ENCODE measurements at regions not wholly inside any gene's neighbourhood (a gene's known extent, or its start where the extent isn't known, plus 50 kb on each side); places are given as distances from the start of the nearest gene placed in this dataset.

DNA sequence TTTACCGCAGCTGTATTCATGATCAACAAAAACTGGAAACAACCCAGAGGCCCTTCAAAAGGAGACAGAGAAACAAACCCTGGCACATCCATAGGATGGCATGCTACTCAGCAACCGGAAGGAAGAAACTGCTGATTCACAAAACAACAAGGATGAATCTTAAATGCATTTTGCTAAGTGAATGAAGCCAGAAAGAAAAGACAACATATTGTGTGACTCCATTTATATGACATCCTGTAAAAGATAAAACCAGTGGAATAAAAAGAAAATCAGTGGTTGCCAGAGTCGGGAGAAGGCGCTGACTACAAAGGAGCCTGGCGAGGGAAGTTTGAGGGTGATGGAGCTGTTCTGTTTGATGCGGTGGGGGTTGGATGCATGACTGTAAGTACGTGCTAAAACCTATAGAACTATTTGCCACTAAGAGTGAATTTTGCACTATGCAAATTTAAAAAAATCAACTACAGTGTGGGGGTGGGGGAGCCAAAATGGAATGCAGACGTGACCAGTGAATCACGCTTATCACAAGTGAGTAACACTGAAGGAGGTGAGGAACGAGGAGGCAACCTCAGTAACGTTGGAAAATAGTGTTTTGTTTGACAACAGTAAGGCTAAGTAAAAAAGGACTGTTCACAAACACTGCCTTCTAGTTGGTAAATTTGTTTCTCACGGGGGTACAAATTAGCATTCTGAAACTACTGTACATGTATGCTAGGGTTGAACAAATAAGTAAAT lies 108.9 kb downstream of the INHBB start:
- TF ChIP-seq POLR2A (IDR thresholded peaks at IDR 0.05) (no peak), CTCF (IDR thresholded peaks at IDR 0.05) (no peak)

All from vagina (tissue), 2 donors.